Heart left ventricle (tissue), 16 donors: ENCODE measurements at regions not wholly inside any gene's neighbourhood (a gene's known extent, or its start where the extent isn't known, plus 50 kb on each side); places are given as distances from the start of the nearest gene placed in this dataset.

Experiments used
- ATAC-seq, 4 donors: fragments of 200-7000 bp; cut with Tn5 transposase; one replicate each; pipeline ENCODE4 v1.9.1; 2020 to 2022; ENCODE audit warnings: moderate library complexity in 4 of 4, mild to moderate bottlenecking in 3 of 4, moderate number of reproducible peaks in 1 of 4
- DNase-seq, 5 donors: peaks; one replicate each; pipeline ENCODE4 v3.0.0-alpha.2; 2020
- H3K27ac ChIP-seq, 12 donors: fragments of 200-600 bp; sonication (generic) in 4 of 12; one replicate each; pipeline versions ENCODE4 v1.5.0 to v1.8.0; 2016 to 2022; ENCODE audit warnings: mild to moderate bottlenecking in 2 of 12
- H3K27me3 ChIP-seq, 9 donors: fragments of 200-600 bp; sonication (generic) in 2 of 9; one replicate each; pipeline versions ENCODE4 v1.5.1 to v1.8.0; 2016 to 2022; ENCODE audit warnings: mild to moderate bottlenecking in 3 of 9
- H3K36me3 ChIP-seq, 9 donors: fragments of 200-600 bp; sonication (generic) in 2 of 9; one replicate each; pipeline versions ENCODE4 v1.5.0 to v1.8.0; 2018 to 2022; ENCODE audit warnings: mild to moderate bottlenecking in 2 of 9
- H3K4me1 ChIP-seq, 12 donors: fragments of 200-600 bp; sonication (generic) in 4 of 12; one replicate each; pipeline versions ENCODE4 v1.5.0 to v1.8.0; 2016 to 2022; ENCODE audit warnings: mild to moderate bottlenecking in 3 of 12
- H3K4me3 ChIP-seq, 12 donors: fragments of 200-600 bp; sonication (generic) in 4 of 12; one replicate each; pipeline versions ENCODE4 v1.5.0 to v1.8.0; 2017 to 2022; ENCODE audit warnings: mild to moderate bottlenecking in 9 of 12, moderate library complexity in 4 of 12
- H3K9me3 ChIP-seq, 12 donors: fragments of 200-600 bp; sonication (generic) in 4 of 12; one replicate each; pipeline versions ENCODE4 v1.5.0 to v1.8.0; 2016 to 2022; ENCODE audit warnings: mild to moderate bottlenecking in 1 of 12
- CTCF ChIP-seq, 12 donors: fragments of 200-600 bp; sonication (generic) in 4 of 12; IDR thresholded peaks; one replicate each; pipeline versions ENCODE4 v1.5.0 to v1.8.0; 2018 to 2022; ENCODE audit warnings: antibody characterized with exemption in 12 of 12, mild to moderate bottlenecking in 5 of 12
- POLR2A ChIP-seq, 2 donors: fragments of 450-650 bp; IDR thresholded peaks; one replicate each; pipeline ENCODE4 v1.6.1; 2017; ENCODE audit warnings: antibody characterized with exemption in 2 of 2, mild to moderate bottlenecking in 2 of 2, moderate library complexity in 2 of 2
- WGBS, 4 donors: extraction: QIAGEN DNeasy Blood & Tissue Kit in 2 of 4; methylation state at CpG; one replicate each; pipeline versions ENCODE4 v1.1.5 to v1.1.7; 2013 to 2018; 5-methylcytosine and 5-hydroxymethylcytosine counted together
- intact Hi-C, 10 donors: fragments of 100-400 bp; cut with DNase I; formaldehyde crosslinking; loops; one replicate each; pipeline versions ENCODE4 v1.11.1 to v1.14.2; 2022
- donor health status: ischemic (EF 13 %, LVEDD 7.1; RV severe dilation, severe dysfunction).
- donor health status: healthy with polysubstance abuse.
- donor health status: DM: no; HTN: yes; CAD: no.
- donor health status: DM: no; HTN: no; CAD: no.
- donor health status: ischemic (EF 25% LVEDD 6.9; RV normal size, moderate dysfunction).
- donor health status: ischemic (EF 25% LVEDD 5.7; RV mildly dilated, moderate dysfunction).
- donor health status: healthy.
- donor health status: DM: yes; HTN: yes; CAD: no.
- donor health status: ischemic (EF 35%, LVEDD 5.7; RV mildly dilated, moderate dysfunction).
- donor health status: nonischemic (EF 11% LVEDD 7.7; RV severe dilation, severe dysfunction).
- donor health status: DM: yes; HTN: yes; CAD: no.
- donor health status: PGD.
- donor health status: ischemic (EF 29% LVEDD 5.4; RV normal size, mild dysfunction).
- donor health status: nonischemic (EF 23%, LVEDD 6.1; RV moderate dilation, normal function).

GRCh38 chrX:39212456-39212855 is 411.2 kb downstream of the MID1IP1 start:
- TF ChIP-seq POLR2A (IDR thresholded peaks at IDR 0.05): no peak
- no peak for TF ChIP-seq CTCF (IDR thresholded peaks at IDR 0.05)
- ATAC-seq: no peak
- 63 to 93% (median 77%) methylated on average over 2 of the region's 2 CpGs for WGBS, 4 donors
- no peak overlapping the region for H3K4me3 ChIP-seq
- H3K27ac ChIP-seq: no peak overlapping the region
- intact Hi-C loops: no loop called here
- no peaks in the 10 kb centered on the region for H3K36me3 ChIP-seq
- H3K27me3 ChIP-seq: peaks cover 0 to 23% (median 0%) of the 10 kb centered on the region in 9 donors
- H3K9me3 ChIP-seq: no peaks in the 10 kb centered on the region
- H3K4me1 ChIP-seq: no peaks in the 10 kb centered on the region
- no peak for DNase-seq

GRCh38 chrX:39214387-39215126 is 413.3 kb downstream of the MID1IP1 start:
- TF ChIP-seq CTCF (IDR thresholded peaks at IDR 0.05) (no peak), POLR2A (IDR thresholded peaks at IDR 0.05) (no peak)
- 37 to 64% (median 51%) methylated on average over 4 of the region's 4 CpGs for WGBS, 4 donors
- Histone ChIP-seq H3K4me1 (no peaks in the 10 kb centered on the region), H3K27me3 (peaks cover 0 to 28% (median 0%) of the 10 kb centered on the region in 9 donors), H3K9me3 (no peaks in the 10 kb centered on the region), H3K4me3 (no peak overlapping the region), H3K36me3 (no peaks in the 10 kb centered on the region), H3K27ac (no peak overlapping the region)
- intact Hi-C loops: no loop called here
- no peak for ATAC-seq
- peak in 1 of 5 donors; percentile 24 for DNase-seq

GRCh38 chrX:39220952-39221351 is 419.7 kb downstream of the MID1IP1 start:
- Histone ChIP-seq H3K27ac (no peak overlapping the region), H3K36me3 (no peaks in the 10 kb centered on the region), H3K9me3 (no peaks in the 10 kb centered on the region), H3K4me3 (no peak overlapping the region), H3K27me3 (peaks cover 0 to 45% (median 0%) of the 10 kb centered on the region in 9 donors), H3K4me1 (no peaks in the 10 kb centered on the region)
- intact Hi-C loops: no loop called here
- ATAC-seq (no peak), DNase-seq (no peak)
- TF ChIP-seq CTCF (IDR thresholded peaks at IDR 0.05): no peak
- TF ChIP-seq POLR2A (IDR thresholded peaks at IDR 0.05): no peak
- 69 to 90% (median 85%) methylated on average over 1 of the region's 1 CpG for WGBS, 4 donors

GRCh38 chrX:39222346-39223113 is 421.3 kb downstream of the MID1IP1 start:
- ATAC-seq: no peak
- peaks cover 0 to 38% (median 0%) of the 10 kb centered on the region in 9 donors for H3K27me3 ChIP-seq
- DNase-seq: no peak
- intact Hi-C loops: no loop called here
- no peak overlapping the region for H3K27ac ChIP-seq
- no peaks in the 10 kb centered on the region for H3K36me3 ChIP-seq
- no peaks in the 10 kb centered on the region for H3K4me1 ChIP-seq
- 70 to 88% (median 83%) methylated on average over 4 of the region's 4 CpGs for WGBS, 4 donors
- no peak for TF ChIP-seq POLR2A (IDR thresholded peaks at IDR 0.05)
- TF ChIP-seq CTCF (IDR thresholded peaks at IDR 0.05): no peak
- no peak overlapping the region for H3K4me3 ChIP-seq
- H3K9me3 ChIP-seq: no peaks in the 10 kb centered on the region
